GM19043 (cell line): ENCODE measurements at regions not wholly inside any gene's neighbourhood (a gene's known extent, or its start where the extent isn't known, plus 50 kb on each side); places are given as distances from the start of the nearest gene placed in this dataset.
A peak's percentile ranks its signal among the peaks of the same experiment; 100 is the strongest.

Experiments
- ATAC-seq: cut with Tn5 transposase; IDR thresholded peaks from one replicate; pipeline ENCODE4 v1.9.1; 2021; ENCODE audit warnings: low read depth; ENCODE audit not compliant: unreplicated experiment

GRCh38 chr11:15793043-15793996, 563.0 kb downstream of the SOX6 start:
- ATAC-seq = no peak

- ATAC-seq = no peak
Observed at GRCh38 chr11:15794361-15795150, 561.8 kb downstream of the SOX6 start.

- ATAC-seq = no peak
Observed at GRCh38 chr11:15795378-15795777, 561.0 kb downstream of the SOX6 start.

- no peak for ATAC-seq
Observed at GRCh38 chr11:15800111-15800800, 556.1 kb downstream of the SOX6 start.

GRCh38 chr11:15801126-15801525, 555.2 kb downstream of the SOX6 start:
- no peak for ATAC-seq

GRCh38 chr11:15801616-15802015, 554.7 kb downstream of the SOX6 start:
- no peak for ATAC-seq

- no peak for ATAC-seq
Observed at GRCh38 chr11:15805726-15806125, 550.6 kb downstream of the SOX6 start.

- ATAC-seq = no peak
Observed at GRCh38 chr11:15806217-15806616, 550.1 kb downstream of the SOX6 start.

- no peak for ATAC-seq
Observed at GRCh38 chr11:15807827-15808226, 548.5 kb downstream of the SOX6 start.

GRCh38 chr11:15810082-15810481, 546.3 kb downstream of the SOX6 start:
- no peak for ATAC-seq

- ATAC-seq = no peak
Observed at GRCh38 chr11:15810525-15810924, 545.8 kb downstream of the SOX6 start.

- ATAC-seq = no peak
Observed at GRCh38 chr11:15815246-15816195, 540.8 kb downstream of the SOX6 start.

- ATAC-seq = no peak
Observed at GRCh38 chr11:15816260-15816871, 540.0 kb downstream of the SOX6 start.

GRCh38 chr11:15817001-15817400, 539.3 kb downstream of the SOX6 start:
- ATAC-seq = no peak

- ATAC-seq = no peak
Observed at GRCh38 chr11:15818132-15818842, 538.1 kb downstream of the SOX6 start.

- ATAC-seq = peak; percentile 76
Observed at GRCh38 chr11:15819679-15820286, 536.6 kb downstream of the SOX6 start.

- ATAC-seq = no peak
Observed at GRCh38 chr11:15821451-15821850, 534.9 kb downstream of the SOX6 start.

GRCh38 chr11:15824060-15824459, 532.3 kb downstream of the SOX6 start:
- no peak for ATAC-seq
